Spleen (tissue), 7 donors: ENCODE measurements at regions not wholly inside any gene's neighbourhood (a gene's known extent, or its start where the extent isn't known, plus 50 kb on each side); places are given as distances from the start of the nearest gene placed in this dataset.

Experiments used
- CTCF ChIP-seq, 11 experiments: fragments of 200-600 bp in 7 of 11; fragments of 450-650 bp in 4 of 11; sonication (generic) in 4 of 11; IDR thresholded peaks in 8 of 11; conservative IDR thresholded peaks in 3 of 11; 1 replicate in 7 of 11; 2 replicates in 4 of 11; pipeline versions ENCODE4 v1.4.0 to v1.8.0; 2016 to 2021; ENCODE audit warnings: antibody characterized with exemption in 11 of 11, inconsistent platforms in 4 of 11, mild to moderate bottlenecking in 1 of 11
- POLR2A ChIP-seq, 3 donors: fragments of 450-650 bp; IDR thresholded peaks; one replicate each; pipeline ENCODE4 v1.5.1; 2017; ENCODE audit warnings: antibody characterized with exemption in 3 of 3, mild to moderate bottlenecking in 1 of 3
- donor health status: DM: no; HTN: no; CAD: no; lungs with moderate emphysema.
- donor health status: DM: no; HTN: no; CAD: no.
- donor health status: DM: no; HTN: no; CAD: no.

- TF ChIP-seq POLR2A (IDR thresholded peaks at IDR 0.05) (no peak), CTCF (IDR thresholded peaks at IDR 0.05 in 8 of 11, conservative IDR thresholded peaks at IDR 0.05 in 3 of 11) (no peak)
Measured at GRCh38 chr7:1296356-1296981, 63.8 kb downstream of the UNCX start.
